Mesodermal cell (in vitro differentiated cells): ENCODE measurements at regions not wholly inside any gene's neighbourhood (a gene's known extent, or its start where the extent isn't known, plus 50 kb on each side); places are given as distances from the start of the nearest gene placed in this dataset.

Source experiments
- H3K27ac ChIP-seq: 2 replicates; pipeline ENCODE4 v1.7.0; 2013; ENCODE audit warnings: mild to moderate bottlenecking, low read depth, low read length, moderate library complexity; ENCODE audit not compliant: severe bottlenecking
- H3K36me3 ChIP-seq: 2 replicates; pipeline ENCODE4 v1.7.1; 2013; ENCODE audit warnings: mild to moderate bottlenecking, low read length, moderate library complexity; ENCODE audit not compliant: control insufficient read depth, insufficient read depth
- H3K4me1 ChIP-seq: one replicate; pipeline ENCODE4 v1.7.1; 2013; ENCODE audit warnings: mild to moderate bottlenecking, low read length; ENCODE audit not compliant: insufficient read depth, control insufficient read depth, poor library complexity, severe bottlenecking
- H3K4me3 ChIP-seq: 2 replicates; pipeline ENCODE4 v1.7.0; 2013; ENCODE audit warnings: low read length, control low read depth, mild to moderate bottlenecking; ENCODE audit not compliant: insufficient read depth, poor library complexity, severe bottlenecking; ENCODE audit errors: extremely low read depth
- H3K9me3 ChIP-seq: 2 replicates; pipeline ENCODE4 v1.7.1; 2013; ENCODE audit warnings: mild to moderate bottlenecking, low read length, moderate library complexity; ENCODE audit not compliant: control insufficient read depth
- WGBS, 2 experiments: methylation state at CpG; one replicate each; pipeline ENCODE4 v1.1.5; 2013; ENCODE audit warnings: missing lambda C conversion rate in 2 of 2; ENCODE audit not compliant: insufficient coverage in 2 of 2; 5-methylcytosine and 5-hydroxymethylcytosine counted together

GRCh38 chr4:160019936-160020335 lies 917.1 kb downstream of the RAPGEF2 start:
- Histone ChIP-seq H3K4me3 (no peak overlapping the region), H3K9me3 (no peaks in the 10 kb centered on the region), H3K36me3 (no peaks in the 10 kb centered on the region), H3K27ac (no peak overlapping the region), H3K4me1 (no peaks in the 10 kb centered on the region)
- 83 to 89% methylated on average over 2 of the region's 2 CpGs for WGBS, 2 experiments

- Histone ChIP-seq H3K4me1 (no peaks in the 10 kb centered on the region), H3K9me3 (no peaks in the 10 kb centered on the region), H3K36me3 (no peaks in the 10 kb centered on the region), H3K4me3 (no peak overlapping the region), H3K27ac (no peak overlapping the region)
- 100% methylated on average over 1 of the region's 3 CpGs for WGBS, 2 experiments
Measured at GRCh38 chr4:160020804-160021203, 917.9 kb downstream of the RAPGEF2 start.

- Histone ChIP-seq H3K4me3 (no peak overlapping the region), H3K27ac (no peak overlapping the region), H3K36me3 (no peaks in the 10 kb centered on the region), H3K9me3 (no peaks in the 10 kb centered on the region), H3K4me1 (no peaks in the 10 kb centered on the region)
- WGBS, 2 experiments: no CpG with 5 or more reads among the region's 1 CpG
Measured at GRCh38 chr4:160021870-160022269, 919.0 kb downstream of the RAPGEF2 start.

GRCh38 chr4:160026721-160027120 lies 923.8 kb downstream of the RAPGEF2 start:
- WGBS, 2 experiments: 63% methylated on average over 1 of the region's 2 CpGs; no CpG with 5 or more reads in 1 of the 2 experiments
- H3K36me3 ChIP-seq: no peaks in the 10 kb centered on the region

GRCh38 chr4:160034501-160034900 lies 931.6 kb downstream of the RAPGEF2 start:
- H3K27ac ChIP-seq: no peak overlapping the region
- H3K4me1 ChIP-seq: no peaks in the 10 kb centered on the region
- no peaks in the 10 kb centered on the region for H3K36me3 ChIP-seq
- H3K9me3 ChIP-seq: no peaks in the 10 kb centered on the region
- no peak overlapping the region for H3K4me3 ChIP-seq

More at GRCh38 chr4:160026721-160027120, 923.8 kb downstream of the RAPGEF2 start:
- no peaks in the 10 kb centered on the region for H3K4me1 ChIP-seq
- no peak overlapping the region for H3K4me3 ChIP-seq
- H3K9me3 ChIP-seq: no peaks in the 10 kb centered on the region
- no peak overlapping the region for H3K27ac ChIP-seq

- WGBS, 2 experiments: 80% methylated on average over 1 of the region's 2 CpGs; no CpG with 5 or more reads in 1 of the 2 experiments
Measured at GRCh38 chr4:160038615-160039014, 935.7 kb downstream of the RAPGEF2 start.

GRCh38 chr4:160044693-160045092 lies 941.8 kb downstream of the RAPGEF2 start:
- Histone ChIP-seq H3K9me3 (no peaks in the 10 kb centered on the region), H3K27ac (no peak overlapping the region), H3K4me3 (no peak overlapping the region), H3K4me1 (no peaks in the 10 kb centered on the region), H3K36me3 (no peaks in the 10 kb centered on the region)
- WGBS, 2 experiments: 80% methylated on average over 1 of the region's 2 CpGs; no CpG with 5 or more reads in 1 of the 2 experiments

More at GRCh38 chr4:160038615-160039014, 935.7 kb downstream of the RAPGEF2 start:
- no peaks in the 10 kb centered on the region for H3K4me1 ChIP-seq
- H3K36me3 ChIP-seq: no peaks in the 10 kb centered on the region
- H3K9me3 ChIP-seq: no peaks in the 10 kb centered on the region
- H3K27ac ChIP-seq: no peak overlapping the region
- no peak overlapping the region for H3K4me3 ChIP-seq

GRCh38 chr4:160082432-160083207 lies 979.7 kb downstream of the RAPGEF2 start:
- no peaks in the 10 kb centered on the region for H3K4me1 ChIP-seq
- WGBS, 2 experiments: no CpG with 5 or more reads among the region's 2 CpGs
- H3K36me3 ChIP-seq: no peaks in the 10 kb centered on the region
- H3K4me3 ChIP-seq: no peak overlapping the region
- H3K27ac ChIP-seq: no peak overlapping the region
- no peaks in the 10 kb centered on the region for H3K9me3 ChIP-seq

- Histone ChIP-seq H3K36me3 (no peaks in the 10 kb centered on the region), H3K4me1 (no peaks in the 10 kb centered on the region), H3K27ac (no peak overlapping the region), H3K4me3 (no peak overlapping the region), H3K9me3 (no peaks in the 10 kb centered on the region)
- WGBS, 2 experiments: 57 to 93% methylated on average over 1 to 2 of the region's 3 CpGs
Measured at GRCh38 chr4:160091631-160092030, 988.8 kb downstream of the RAPGEF2 start.

- no CpG with 5 or more reads among the region's 1 CpG for WGBS, 2 experiments
- no peaks in the 10 kb centered on the region for H3K36me3 ChIP-seq
- H3K4me3 ChIP-seq: no peak overlapping the region
- no peak overlapping the region for H3K27ac ChIP-seq
- no peaks in the 10 kb centered on the region for H3K9me3 ChIP-seq
- no peaks in the 10 kb centered on the region for H3K4me1 ChIP-seq
Measured at GRCh38 chr4:160100316-160100715, 997.4 kb downstream of the RAPGEF2 start.

- H3K9me3 ChIP-seq: peaks cover 16% of the 10 kb centered on the region
- H3K4me1 ChIP-seq: no peaks in the 10 kb centered on the region
- 94 to 100% methylated on average over 2 of the region's 3 CpGs for WGBS, 2 experiments
- H3K36me3 ChIP-seq: no peaks in the 10 kb centered on the region
- H3K4me3 ChIP-seq: no peak overlapping the region
- H3K27ac ChIP-seq: no peak overlapping the region
Measured at GRCh38 chr4:160110891-160111290, 1008.0 kb downstream of the RAPGEF2 start.
